ENCODE measurements at regions not wholly inside any gene's neighbourhood (a gene's known extent, or its start where the extent isn't known, plus 50 kb on each side); places are given as distances from the start of the nearest gene placed in this dataset.

GRCh38 chr3:16686679-16687078 lies 81.5 kb upstream of the DAZL start:
- Histone ChIP-seq H3K4me3 (ENCODE audit: low read depth, low read length) (no peak overlapping the region), H3K4me1 (no peaks in the 10 kb centered on the region), H3K36me3 (no peaks in the 10 kb centered on the region), H3K9me3 (no peaks in the 10 kb centered on the region), H3K27me3 (no peaks in the 10 kb centered on the region)
- no peak for TF ChIP-seq CTCF (IDR thresholded peaks at IDR 0.05; ENCODE audit: low read depth, low read length)
- DNase-seq, result no peak

- no peak for DNase-seq
- H3K36me3 ChIP-seq, result no peaks in the 10 kb centered on the region
- no peaks in the 10 kb centered on the region for H3K27me3 ChIP-seq
- H3K9me3 ChIP-seq, result no peaks in the 10 kb centered on the region
- no peak for TF ChIP-seq CTCF (IDR thresholded peaks at IDR 0.05; ENCODE audit: low read depth, low read length)
- no peaks in the 10 kb centered on the region for H3K4me1 ChIP-seq
- H3K4me3 ChIP-seq (ENCODE audit: low read depth, low read length), result no peak overlapping the region
Measured at GRCh38 chr3:16687221-16687620, 82.0 kb upstream of the DAZL start.

GRCh38 chr3:16692486-16693344 lies 87.5 kb upstream of the DAZL start:
- Histone ChIP-seq H3K27me3 (no peaks in the 10 kb centered on the region), H3K4me3 (ENCODE audit: low read depth, low read length) (no peak overlapping the region), H3K36me3 (no peaks in the 10 kb centered on the region), H3K9me3 (no peaks in the 10 kb centered on the region), H3K4me1 (no peaks in the 10 kb centered on the region)
- no peak for DNase-seq
- TF ChIP-seq CTCF (IDR thresholded peaks at IDR 0.05; ENCODE audit: low read depth, low read length), result no peak

- H3K9me3 ChIP-seq, result no peaks in the 10 kb centered on the region
- H3K36me3 ChIP-seq, result no peaks in the 10 kb centered on the region
- H3K4me3 ChIP-seq (ENCODE audit: low read depth, low read length), result no peak overlapping the region
- H3K4me1 ChIP-seq, result no peaks in the 10 kb centered on the region
- H3K27me3 ChIP-seq, result no peaks in the 10 kb centered on the region
- no peak for TF ChIP-seq CTCF (IDR thresholded peaks at IDR 0.05; ENCODE audit: low read depth, low read length)
- no peak for DNase-seq
Measured at GRCh38 chr3:16693820-16694219, 88.6 kb upstream of the DAZL start.

GRCh38 chr3:16695710-16696109 lies 90.5 kb upstream of the DAZL start:
- Histone ChIP-seq H3K4me1 (no peaks in the 10 kb centered on the region), H3K4me3 (ENCODE audit: low read depth, low read length) (no peak overlapping the region), H3K9me3 (no peaks in the 10 kb centered on the region), H3K27me3 (no peaks in the 10 kb centered on the region), H3K36me3 (no peaks in the 10 kb centered on the region)
- TF ChIP-seq CTCF (IDR thresholded peaks at IDR 0.05; ENCODE audit: low read depth, low read length), result no peak
- DNase-seq, result no peak

GRCh38 chr3:16697443-16698147 lies 92.4 kb upstream of the DAZL start:
- H3K27me3 ChIP-seq, result no peaks in the 10 kb centered on the region
- no peaks in the 10 kb centered on the region for H3K36me3 ChIP-seq
- no peaks in the 10 kb centered on the region for H3K4me1 ChIP-seq
- no peaks in the 10 kb centered on the region for H3K9me3 ChIP-seq
- no peak for DNase-seq
- TF ChIP-seq CTCF (IDR thresholded peaks at IDR 0.05; ENCODE audit: low read depth, low read length), result no peak
- H3K4me3 ChIP-seq (ENCODE audit: low read depth, low read length), result no peak overlapping the region

Data from BE2C (cell line).